Fibroblast of peridontal ligament (primary cell): ENCODE measurements at regions not wholly inside any gene's neighbourhood (a gene's known extent, or its start where the extent isn't known, plus 50 kb on each side); places are given as distances from the start of the nearest gene placed in this dataset.
A peak's percentile ranks its signal among the peaks of the same experiment; 100 is the strongest.

Source experiments
- DNase-seq: peaks from one replicate; pipeline ENCODE4 v3.0.0-alpha.2; 2010; ENCODE audit errors: extremely low read depth

- no peak for DNase-seq
These were observed 563.4 kb downstream of the BMP2 start for GRCh38 chr20:7330850-7331249.

- DNase-seq = no peak
These were observed 564.7 kb downstream of the BMP2 start for GRCh38 chr20:7332169-7332568.

- DNase-seq = no peak
These were observed 566.4 kb downstream of the BMP2 start for GRCh38 chr20:7333841-7334240.

DNA sequence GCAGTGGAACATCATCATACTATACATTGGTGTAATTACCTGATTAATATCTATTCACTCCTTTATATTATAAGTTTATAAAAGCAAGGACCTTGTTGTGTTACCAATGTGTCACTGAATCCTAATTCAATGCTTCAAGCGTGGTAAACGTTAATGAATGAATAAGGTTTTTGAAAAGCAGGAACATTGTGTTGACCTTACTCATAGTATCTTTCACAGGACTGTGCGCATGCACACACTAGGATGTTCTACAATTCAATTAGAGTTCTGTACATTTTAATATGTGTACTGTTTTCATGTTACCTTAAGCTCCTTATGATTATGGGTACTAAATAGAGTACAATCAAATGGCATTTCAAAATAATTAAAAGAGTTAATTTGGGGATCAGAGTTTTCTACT lies 578.5 kb downstream of the BMP2 start:
- no peak for DNase-seq

GRCh38 chr20:7346562-7346961 lies 579.1 kb downstream of the BMP2 start:
- no peak for DNase-seq

DNA sequence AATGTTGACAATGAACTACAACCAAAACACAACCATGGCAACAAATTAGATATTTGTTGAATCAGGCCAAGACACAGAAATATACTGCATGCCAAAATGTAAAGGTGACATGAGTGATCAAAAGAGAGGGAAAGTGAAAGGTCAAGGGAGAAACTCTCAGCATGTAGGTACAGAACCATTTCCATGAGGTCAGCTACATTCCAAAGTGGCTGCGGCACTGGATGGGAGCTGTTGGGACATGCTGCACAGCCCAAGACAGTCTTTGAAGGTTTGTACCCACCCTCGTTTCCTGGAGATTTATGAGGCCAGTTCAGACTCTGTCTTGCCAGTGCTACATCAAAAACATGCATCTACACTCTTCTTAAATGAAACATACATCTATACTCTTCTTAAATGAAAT lies 579.9 kb downstream of the BMP2 start:
- DNase-seq = no peak

DNA sequence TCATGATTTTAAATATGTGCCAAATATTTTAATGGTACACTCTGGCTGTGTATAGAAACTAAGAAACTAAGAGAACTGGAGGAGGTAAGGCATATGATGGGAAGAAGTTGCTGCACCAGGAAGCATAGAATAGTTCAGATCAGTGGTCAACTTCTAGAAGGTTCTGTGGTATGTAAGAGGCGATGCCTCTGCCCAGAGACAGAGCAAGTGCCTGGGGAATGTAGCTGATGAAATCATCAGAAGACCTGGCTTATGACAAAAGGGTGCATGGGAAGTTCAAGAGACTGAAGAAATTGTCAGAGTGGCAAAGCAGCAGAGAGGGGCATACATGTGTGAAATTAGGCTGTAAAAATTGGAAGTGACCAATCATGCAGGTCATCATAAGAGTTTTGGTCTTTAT lies 580.8 kb downstream of the BMP2 start:
- DNase-seq = no peak

GRCh38 chr20:7352165-7352564 lies 584.7 kb downstream of the BMP2 start:
- DNase-seq = no peak

DNA sequence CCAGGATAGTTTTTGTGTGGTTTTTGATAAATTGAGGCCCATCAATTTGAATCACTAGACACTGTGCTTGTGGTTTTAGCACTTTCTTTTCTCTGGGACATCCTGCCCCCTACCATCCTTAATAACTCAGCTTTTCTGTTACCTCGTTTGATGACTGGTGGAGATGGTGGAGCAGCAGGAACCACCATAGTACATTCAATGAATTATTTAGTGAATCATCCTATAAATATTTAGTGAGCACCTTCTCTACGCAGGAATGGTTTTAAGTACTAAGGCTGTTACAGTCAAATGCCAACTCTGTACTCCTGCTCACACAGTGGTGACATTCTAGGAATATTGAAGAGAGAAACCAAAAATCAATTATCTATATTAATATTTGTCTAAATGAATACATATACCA lies 585.2 kb downstream of the HAO1 start:
- DNase-seq = no peak

DNA sequence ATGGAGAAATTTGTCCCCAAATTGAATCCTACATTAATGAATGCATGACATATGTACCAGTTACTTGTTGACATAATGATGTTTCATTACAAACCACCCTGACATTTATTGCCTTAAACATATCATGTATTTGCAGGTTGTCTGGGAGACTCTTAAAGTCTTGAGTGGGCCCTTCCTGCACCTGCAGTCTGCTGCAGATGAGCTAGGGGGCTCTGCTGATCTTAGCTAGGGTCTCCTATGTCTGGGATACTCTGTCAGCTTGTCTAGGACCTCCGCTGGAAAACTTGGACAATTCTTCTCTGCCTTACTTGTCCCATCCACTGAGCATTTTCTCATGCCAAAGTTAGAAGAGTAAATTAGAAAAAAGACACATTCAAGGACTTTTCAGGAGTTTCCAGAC lies 581.6 kb downstream of the HAO1 start:
- no peak for DNase-seq

- no peak for DNase-seq
These were observed 580.5 kb downstream of the HAO1 start for GRCh38 chr20:7359739-7360138.

GRCh38 chr20:7361321-7361720 lies 578.9 kb downstream of the HAO1 start:
- DNase-seq = no peak

DNA sequence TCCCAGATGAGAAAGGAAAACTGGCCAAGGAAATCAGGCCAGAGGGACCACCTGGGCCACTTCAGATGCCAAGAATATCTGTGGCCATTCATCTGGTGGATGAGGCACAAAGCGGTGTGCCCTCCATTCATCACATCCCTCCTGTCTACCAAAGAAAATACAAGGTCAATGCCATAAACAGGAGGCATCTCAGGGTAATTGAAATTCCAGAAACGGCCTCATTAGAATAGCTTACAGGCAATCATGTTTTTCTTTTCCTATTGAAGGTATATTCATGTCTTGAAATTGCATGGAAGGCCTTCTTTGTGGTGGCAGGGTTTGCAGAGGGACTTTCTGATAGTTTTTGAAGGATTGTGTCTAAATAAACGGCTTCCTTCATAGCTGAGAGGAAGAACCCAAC lies 578.3 kb downstream of the HAO1 start:
- no peak for DNase-seq

- DNase-seq = no peak
These were observed 577.7 kb downstream of the HAO1 start for GRCh38 chr20:7362601-7363000.

GRCh38 chr20:7366189-7366588 lies 574.1 kb downstream of the HAO1 start:
- no peak for DNase-seq

DNA sequence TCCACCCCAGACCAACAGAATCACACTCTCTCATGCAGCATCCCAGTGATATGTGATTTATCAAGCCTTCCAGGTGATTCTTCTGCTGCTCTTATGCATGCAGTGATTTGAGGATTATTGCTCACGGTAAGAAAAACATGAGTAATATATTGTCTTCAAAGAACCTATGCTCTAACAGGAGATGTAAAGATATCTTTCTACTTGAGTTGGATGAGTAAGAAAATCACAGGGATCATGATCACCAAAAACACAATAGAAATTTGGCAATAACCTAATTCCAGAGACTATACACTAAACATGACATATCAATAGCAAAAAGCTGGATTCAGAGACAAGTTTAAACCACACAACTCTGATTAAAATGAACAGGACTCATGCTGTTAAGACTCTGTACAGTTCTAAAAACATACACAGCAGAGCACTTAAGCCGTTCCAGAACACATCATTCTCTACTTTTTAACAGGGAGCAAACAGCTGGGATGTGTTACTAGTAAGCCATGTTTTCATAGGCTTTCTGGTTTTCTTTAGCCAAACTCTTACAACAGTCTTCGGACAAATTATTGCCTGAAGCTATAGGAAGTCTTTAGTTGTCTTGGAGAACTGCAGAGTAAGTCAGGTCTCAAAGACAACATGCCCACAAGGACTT lies 568.6 kb downstream of the HAO1 start:
- peak; percentile 10 for DNase-seq

GRCh38 chr20:7375905-7376304 lies 564.4 kb downstream of the HAO1 start:
- DNase-seq = peak; percentile 38

GRCh38 chr20:7378864-7379605 lies 561.2 kb downstream of the HAO1 start:
- DNase-seq = no peak

- DNase-seq = no peak
These were observed 560.5 kb downstream of the HAO1 start for GRCh38 chr20:7379621-7380220.

- DNase-seq = no peak
These were observed 557.0 kb downstream of the HAO1 start for GRCh38 chr20:7383216-7383615.

DNA sequence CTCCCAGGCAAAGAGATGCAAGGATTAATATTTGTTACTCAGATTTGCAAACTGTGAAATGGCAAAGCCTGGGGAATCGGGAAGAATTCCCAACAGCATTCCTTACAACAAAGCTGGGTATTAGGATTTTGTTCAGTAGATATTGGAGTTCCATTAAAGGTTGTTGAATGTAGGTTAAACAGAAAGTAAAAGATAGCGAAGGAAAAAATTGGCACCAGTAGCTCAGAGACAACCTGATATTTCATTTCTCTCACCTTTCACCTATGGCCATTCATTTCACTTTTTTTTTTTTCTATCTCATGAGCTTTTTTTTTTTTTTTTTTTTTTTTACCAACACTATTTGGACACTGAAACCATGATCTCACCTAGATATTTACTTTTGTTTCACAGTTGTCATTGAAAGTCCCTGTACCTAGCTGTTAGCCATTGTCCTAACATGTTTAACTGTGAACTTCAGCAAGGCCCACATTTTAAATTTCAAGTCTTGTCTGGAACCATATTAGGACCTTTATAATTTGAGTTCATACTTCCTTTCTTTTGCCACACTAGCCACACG lies 552.5 kb downstream of the HAO1 start:
- no peak for DNase-seq

DNA sequence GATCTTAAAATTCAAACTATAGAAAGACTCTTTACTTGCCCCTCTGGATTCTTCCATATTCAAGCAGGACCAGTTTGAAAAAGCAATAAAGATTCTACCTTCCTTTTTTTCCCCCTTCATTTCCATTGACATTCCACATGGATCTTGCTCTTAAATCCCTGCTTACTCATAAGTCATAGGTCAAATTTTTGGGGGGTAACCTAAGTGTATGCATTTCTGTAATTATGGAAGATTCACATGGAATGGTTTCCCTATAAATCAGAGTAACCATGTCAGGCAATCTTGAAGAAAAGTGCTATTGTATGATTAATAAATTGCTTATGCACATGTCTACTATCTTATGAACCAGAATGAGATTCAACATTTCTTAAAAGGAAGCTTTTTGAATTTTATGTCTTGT lies 551.0 kb downstream of the HAO1 start:
- no peak for DNase-seq
